Fibroblast of gingiva (primary cell): ENCODE measurements at regions not wholly inside any gene's neighbourhood (a gene's known extent, or its start where the extent isn't known, plus 50 kb on each side); places are given as distances from the start of the nearest gene placed in this dataset.
A peak's percentile ranks its signal among the peaks of the same experiment; 100 is the strongest.

Source experiments
- DNase-seq: peaks from one replicate; pipeline ENCODE4 v3.0.0-alpha.2; 2011; ENCODE audit warnings: low read depth

DNA sequence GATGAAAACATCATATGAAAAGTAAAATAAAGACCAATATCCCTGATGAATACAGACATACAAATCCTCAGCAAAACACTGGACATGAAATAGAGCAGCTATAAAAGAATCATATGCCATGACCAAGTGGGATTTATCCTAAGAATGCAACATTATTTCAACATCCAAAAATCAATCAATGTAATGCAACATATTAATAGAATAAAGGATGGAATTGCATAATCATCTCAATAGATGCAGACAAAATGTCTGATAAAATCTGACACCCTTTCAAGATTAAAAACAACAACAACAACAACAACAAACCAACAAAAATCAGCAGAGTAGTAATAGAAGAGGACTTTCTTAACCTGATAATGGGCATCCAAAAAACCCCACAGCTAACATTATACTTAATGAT lies 63.8 kb upstream of the IL1R1 start:
- DNase-seq: no peak

DNA sequence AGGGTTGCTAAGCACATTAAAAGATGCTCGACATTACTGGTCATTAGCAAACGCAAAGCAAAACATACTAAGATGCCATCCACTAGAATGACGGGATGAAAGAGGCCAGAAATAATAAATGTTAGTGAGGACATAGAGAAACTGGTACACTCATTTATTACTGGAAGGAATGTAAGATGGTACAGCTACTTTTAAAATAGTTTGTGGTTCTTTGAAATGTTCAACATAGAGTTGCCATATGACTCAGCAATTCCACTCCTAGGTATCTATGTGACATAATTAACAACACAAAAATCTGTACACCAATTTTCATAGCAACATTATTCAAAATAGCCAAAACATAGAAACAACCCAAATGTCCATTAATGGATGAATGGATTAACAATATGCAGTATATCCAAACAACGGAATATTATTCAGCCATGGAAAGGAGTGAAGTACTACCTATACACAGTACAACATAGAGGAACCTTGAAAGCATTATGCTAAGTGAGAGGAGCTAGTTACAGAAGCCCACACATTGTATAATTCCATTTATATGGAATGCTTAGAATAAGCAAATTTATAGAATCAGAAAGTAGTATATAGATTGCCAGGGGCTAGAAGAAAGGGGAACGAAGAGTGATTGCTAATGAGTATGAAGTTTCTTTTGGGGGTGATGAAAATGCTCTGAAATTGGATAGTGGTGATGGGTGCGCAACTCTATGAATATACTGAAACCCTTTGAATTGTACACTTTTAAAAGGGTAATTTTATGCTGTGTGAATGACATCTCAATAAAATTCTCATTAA lies 61.9 kb upstream of the IL1R1 start:
- peak; percentile 73 for DNase-seq

DNA sequence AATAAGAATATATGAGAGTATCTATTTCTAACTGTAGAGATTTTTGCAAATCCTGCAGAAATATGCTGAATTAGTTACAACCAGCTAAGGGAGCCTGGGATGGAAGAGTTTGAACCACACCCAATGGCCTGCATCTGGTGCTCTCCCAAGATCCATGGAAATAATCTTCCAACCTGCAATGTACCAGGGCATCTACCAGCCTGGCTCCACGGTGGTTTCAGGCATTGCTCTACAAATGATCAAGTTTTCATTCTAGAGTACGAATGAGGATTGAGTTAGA lies 61.4 kb upstream of the IL1R1 start:
- no peak for DNase-seq

DNA sequence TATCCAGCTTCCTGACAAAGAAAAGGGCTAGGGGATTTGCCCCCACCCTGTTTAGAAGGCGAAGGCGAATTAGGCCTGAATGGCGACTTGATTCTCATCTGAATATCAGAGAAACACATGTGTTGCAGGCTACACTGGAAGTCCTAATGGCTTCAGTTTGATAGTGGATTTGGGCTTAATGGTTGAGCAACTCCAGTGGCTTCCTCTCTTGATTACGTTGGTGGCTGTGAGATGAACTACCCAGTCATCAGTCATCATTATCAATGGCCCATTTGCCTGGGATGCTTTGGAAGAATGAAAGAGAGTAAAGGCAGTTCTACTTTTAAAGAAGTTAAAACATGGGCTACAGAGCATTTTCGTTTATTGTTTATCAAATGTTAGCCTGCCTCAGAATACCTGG lies 60.9 kb upstream of the IL1R1 start:
- DNase-seq: no peak

DNA sequence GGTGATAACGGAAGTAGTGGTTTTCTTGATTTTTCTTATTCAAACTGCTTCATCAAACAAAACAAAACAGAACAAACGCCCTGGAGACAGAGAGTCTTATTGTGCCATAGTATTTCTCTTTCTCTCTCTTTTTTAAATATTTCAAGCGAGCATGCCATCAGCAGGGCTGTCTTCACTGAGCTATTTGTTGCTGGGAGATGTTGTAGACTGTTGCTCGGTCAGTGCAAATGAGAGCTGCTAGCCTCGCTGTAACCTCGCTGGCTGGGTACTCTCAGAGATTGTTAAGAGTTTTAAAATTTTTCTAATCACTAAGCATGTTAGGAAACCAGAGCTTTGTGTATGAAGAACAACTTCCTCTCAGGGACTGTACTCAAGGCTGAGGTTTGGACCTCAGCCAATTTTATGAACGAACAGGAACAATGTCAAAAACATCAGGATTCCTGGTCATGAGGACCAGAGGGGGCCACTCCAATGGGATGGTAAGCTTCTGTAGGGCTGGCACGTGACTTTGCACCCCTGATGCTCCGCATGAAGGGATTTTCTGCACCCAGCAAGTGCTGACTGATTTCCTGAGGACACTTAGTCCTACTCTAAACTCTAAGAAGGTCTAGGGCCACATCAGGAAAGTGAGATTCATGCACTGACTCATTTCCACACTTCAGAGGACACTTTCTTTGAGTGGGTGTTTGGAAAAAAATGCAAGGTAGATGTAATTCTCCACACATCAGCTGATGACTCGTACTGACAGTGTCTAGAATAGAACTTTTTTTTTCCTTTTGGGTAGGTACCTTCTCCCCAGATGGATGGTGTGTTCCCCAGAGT lies 59.8 kb upstream of the IL1R1 start:
- DNase-seq: peak; percentile 84

DNA sequence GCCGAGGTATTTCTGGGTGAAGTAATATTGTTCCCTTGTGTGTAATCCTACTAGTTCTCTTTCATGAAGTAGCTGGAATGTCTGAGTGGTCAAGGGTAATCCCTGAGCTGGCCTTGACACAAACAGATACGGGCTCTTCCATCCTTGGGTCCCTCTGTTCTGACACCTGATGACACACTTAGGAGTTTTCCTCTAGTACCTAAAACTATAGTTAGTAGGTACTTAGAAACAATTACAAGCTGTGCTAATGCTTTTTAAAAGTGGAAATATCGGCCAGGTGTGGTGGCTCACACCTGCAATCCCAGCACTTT lies 59.2 kb upstream of the IL1R1 start:
- peak; percentile 39 for DNase-seq

DNA sequence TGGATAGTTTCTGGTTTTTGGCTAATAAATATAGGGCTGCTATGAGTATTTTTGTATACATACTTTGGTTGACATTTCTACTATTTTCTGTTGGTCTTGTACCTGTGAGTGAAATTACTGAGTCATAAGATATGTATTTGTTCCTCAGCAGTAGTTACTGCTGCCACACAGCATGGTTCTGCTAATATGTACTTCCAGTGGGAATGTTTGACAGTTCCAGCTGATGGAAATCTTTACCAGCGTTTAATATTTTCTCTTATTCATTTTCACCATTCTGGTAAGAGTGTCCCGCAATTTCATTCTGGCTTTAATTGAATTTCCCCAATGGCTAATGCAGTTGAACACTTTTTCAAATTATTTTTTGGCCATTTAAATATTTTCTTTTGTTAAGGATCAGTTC lies 57.9 kb upstream of the IL1R1 start:
- no peak for DNase-seq

DNA sequence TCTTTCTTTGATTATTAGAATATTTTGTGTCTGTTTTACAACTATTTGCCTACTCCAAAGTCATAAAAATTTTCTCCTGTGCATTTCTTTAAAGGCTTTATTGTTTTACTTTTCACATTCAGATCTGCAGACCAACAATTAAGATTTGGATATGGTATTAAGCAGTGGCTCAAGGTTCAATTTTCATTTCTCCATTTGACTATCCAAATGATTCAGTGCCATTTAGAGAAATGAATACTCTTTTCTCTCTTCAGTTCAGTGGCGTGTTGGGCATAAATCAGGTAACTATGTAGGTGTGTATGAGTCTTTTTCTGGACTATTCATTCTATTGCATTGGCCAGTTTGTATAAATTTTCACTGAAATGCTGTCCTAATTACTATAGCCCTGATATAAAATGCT lies 57.3 kb upstream of the IL1R1 start:
- no peak for DNase-seq

DNA sequence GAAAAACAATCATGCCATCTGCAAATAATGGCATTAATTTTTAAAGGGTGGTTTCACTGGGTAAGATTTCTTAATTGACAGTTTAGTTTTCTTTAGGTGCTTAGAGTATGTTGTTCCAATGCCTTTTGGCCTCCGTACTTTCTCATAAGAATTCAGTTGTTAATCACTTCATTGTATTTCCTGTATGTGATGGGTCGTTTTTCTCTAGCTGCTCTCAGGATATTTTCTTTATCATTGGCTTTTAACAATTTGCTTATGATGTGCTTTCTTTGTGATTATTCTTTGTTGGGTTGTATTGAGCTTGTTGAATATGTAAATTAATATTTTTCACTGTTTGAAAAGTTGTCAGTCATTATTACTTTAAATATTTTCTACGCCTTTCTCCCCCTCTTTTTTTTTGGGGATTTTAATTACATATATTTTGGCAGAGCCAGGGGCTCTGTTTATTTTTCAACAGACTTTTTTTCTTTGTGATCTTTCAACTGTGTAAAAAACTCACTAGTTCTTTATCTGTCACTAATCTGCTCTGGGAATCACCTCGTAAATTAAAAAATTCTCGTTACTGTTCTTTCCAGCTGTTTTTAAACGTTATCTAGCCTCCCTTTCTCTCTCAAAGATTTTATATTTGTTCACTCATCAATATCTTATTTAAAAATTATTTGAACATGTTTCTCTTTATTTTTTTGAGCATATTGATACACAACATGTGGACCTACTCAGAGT lies 56.2 kb upstream of the IL1R1 start:
- DNase-seq: no peak

DNA sequence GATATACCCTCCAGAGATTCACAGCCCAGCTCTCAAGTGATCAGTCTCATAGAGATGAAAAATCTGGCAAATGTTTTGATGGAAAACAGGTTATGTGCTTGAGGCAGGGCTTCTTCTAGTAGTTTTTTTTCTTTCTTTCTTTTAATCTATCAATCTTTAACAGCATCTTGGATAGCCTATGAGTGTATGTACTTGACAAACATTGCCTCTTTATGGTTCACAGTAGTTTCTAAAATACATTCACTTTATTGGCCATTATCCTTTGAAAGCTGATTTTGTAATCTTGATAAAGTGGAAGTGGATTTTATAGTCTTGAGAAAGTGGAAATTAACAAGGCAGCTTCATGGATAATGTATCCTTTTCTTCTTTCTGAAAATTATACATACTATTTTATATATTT lies 51.4 kb upstream of the IL1R1 start:
- no peak for DNase-seq

DNA sequence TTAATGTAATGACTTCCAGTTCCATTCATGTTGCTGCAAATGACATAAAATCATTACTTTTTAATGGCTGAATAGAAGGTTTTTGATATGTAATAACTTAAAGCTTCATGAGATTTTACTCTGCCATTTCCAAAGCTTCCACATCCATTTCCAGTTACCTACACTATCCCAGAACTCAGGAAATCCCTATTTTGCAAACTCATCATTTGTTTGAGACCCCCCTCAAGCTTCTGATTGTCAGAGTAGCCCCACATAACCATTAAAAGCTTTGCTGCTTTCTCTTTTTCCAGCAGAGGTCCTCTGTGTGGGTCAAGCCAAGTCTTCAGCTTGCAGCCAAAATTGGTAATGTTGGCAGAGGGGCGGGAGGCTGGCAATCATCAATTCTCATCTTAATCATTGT lies 50.6 kb upstream of the IL1R1 start:
- DNase-seq: no peak

DNA sequence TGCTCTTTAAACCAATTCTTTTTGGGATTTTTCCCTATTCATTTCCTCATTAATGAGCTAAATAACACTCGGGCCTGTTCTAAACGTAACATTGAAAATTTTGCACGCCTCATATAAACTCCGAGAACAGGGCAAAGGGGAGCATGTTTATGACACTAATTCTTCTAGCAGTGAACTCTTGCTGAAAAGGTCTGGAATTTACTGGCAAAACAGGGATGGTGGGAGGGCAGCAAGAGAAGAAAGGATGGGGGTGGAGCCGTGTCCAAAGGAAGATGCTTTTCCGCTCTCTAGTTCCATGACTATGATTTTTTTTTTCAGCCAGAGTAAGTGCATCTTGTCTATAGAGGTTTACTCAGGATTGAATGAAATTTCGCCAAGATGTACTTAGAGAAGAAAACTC lies 50.0 kb upstream of the IL1R1 start:
- DNase-seq: no peak
